CD14-positive monocyte (primary cell): ENCODE measurements at regions not wholly inside any gene's neighbourhood (a gene's known extent, or its start where the extent isn't known, plus 50 kb on each side); places are given as distances from the start of the nearest gene placed in this dataset.

Experiments used
- DNase-seq, 3 donors: peaks; one replicate each; pipeline ENCODE4 v3.0.0-alpha.2; 2011 to 2022
- H2AFZ ChIP-seq: 2 replicates; pipeline ENCODE4 v1.6.0; 2012; ENCODE audit warnings: mild to moderate bottlenecking, low read depth, low read length, inconsistent platforms; ENCODE audit not compliant: insufficient read depth, poor library complexity, severe bottlenecking
- H3K27ac ChIP-seq, 2 donors: 1 replicate in 1 of 2; 2 replicates in 1 of 2; pipeline ENCODE4 v1.5.1; 2012 to 2013; ENCODE audit warnings: low read length in 2 of 2, control low read depth in 1 of 2, inconsistent platforms in 1 of 2, low read depth in 1 of 2, mild to moderate bottlenecking in 1 of 2
- H3K27me3 ChIP-seq, 2 donors: one replicate each; pipeline versions ENCODE4 v1.6.0 to v1.6.1; 2011 to 2013; ENCODE audit warnings: low read length in 2 of 2; ENCODE audit not compliant: control insufficient read depth in 2 of 2, insufficient read depth in 2 of 2
- H3K36me3 ChIP-seq, 2 donors: replicated peaks in 1 of 2; 1 replicate in 1 of 2; 2 replicates in 1 of 2; pipeline versions ENCODE4 v1.5.1 to v1.6.1; 2012 to 2013; ENCODE audit warnings: low read length in 2 of 2, control low read depth in 1 of 2, inconsistent platforms in 1 of 2, mild to moderate bottlenecking in 1 of 2; ENCODE audit not compliant: insufficient read depth in 2 of 2, control insufficient read depth in 1 of 2
- H3K4me1 ChIP-seq, 2 donors: 1 replicate in 1 of 2; 2 replicates in 1 of 2; pipeline versions ENCODE4 v1.5.1 to v1.6.1; 2012 to 2013; ENCODE audit warnings: low read length in 2 of 2, control low read depth in 1 of 2, inconsistent platforms in 1 of 2, mild to moderate bottlenecking in 1 of 2, moderate library complexity in 1 of 2; ENCODE audit not compliant: insufficient read depth in 2 of 2, control insufficient read depth in 1 of 2
- H3K4me2 ChIP-seq: replicated peaks from 2 replicates; pipeline ENCODE3; 2012; ENCODE audit warnings: low read length, moderate library complexity, mild to moderate bottlenecking; ENCODE audit not compliant: poor library complexity, severe bottlenecking; ENCODE audit errors: extremely low read depth
- H3K4me3 ChIP-seq, 3 experiments: fragments of 200-600 bp in 1 of 3; sonication (generic) in 1 of 3; replicated peaks in 1 of 3; 1 replicate in 2 of 3; 2 replicates in 1 of 3; pipeline ENCODE4 v1.5.1; 2011 to 2013; ENCODE audit warnings: low read length in 3 of 3, mild to moderate bottlenecking in 3 of 3, control low read depth in 2 of 3, low read depth in 2 of 3, inconsistent platforms in 1 of 3, moderate library complexity in 1 of 3
- H3K79me2 ChIP-seq: 2 replicates; pipeline ENCODE4 v1.6.0; 2012; ENCODE audit warnings: mild to moderate bottlenecking, control low read depth, inconsistent platforms, low read length, moderate library complexity; ENCODE audit not compliant: insufficient read depth
- H3K9ac ChIP-seq: 2 replicates; pipeline ENCODE4 v1.6.0; 2017; ENCODE audit warnings: low read length, mild to moderate bottlenecking; ENCODE audit not compliant: insufficient read depth, poor library complexity, severe bottlenecking
- H3K9me3 ChIP-seq, 2 donors: replicated peaks in 1 of 2; 1 replicate in 1 of 2; 2 replicates in 1 of 2; pipeline versions ENCODE4 v1.5.1 to v1.6.1; 2012 to 2013; ENCODE audit warnings: low read length in 2 of 2, control low read depth in 1 of 2; ENCODE audit not compliant: control insufficient read depth in 1 of 2, insufficient read depth in 1 of 2
- H4K20me1 ChIP-seq: 2 replicates; pipeline ENCODE4 v1.6.0; 2012; ENCODE audit warnings: mild to moderate bottlenecking, low read length, control low read depth, moderate library complexity; ENCODE audit not compliant: insufficient read depth
- H3K27ac Mint-ChIP-seq, 7 donors: one replicate each; pipeline ENCODE4 v1.8.0; 2020; ENCODE audit warnings: mild to moderate bottlenecking in 7 of 7, mixed read lengths in 7 of 7, moderate library complexity in 6 of 7, inconsistent platforms in 2 of 7
- H3K27me3 Mint-ChIP-seq, 3 donors: one replicate each; pipeline ENCODE4 v1.8.0; 2021 to 2022; ENCODE audit warnings: low read depth in 3 of 3, mild to moderate bottlenecking in 3 of 3, mixed read lengths in 3 of 3, moderate library complexity in 3 of 3, inconsistent platforms in 1 of 3
- H3K36me3 Mint-ChIP-seq, 2 donors: one replicate each; pipeline ENCODE4 v1.8.0; 2020; ENCODE audit warnings: mixed read lengths in 2 of 2, inconsistent platforms in 1 of 2, mild to moderate bottlenecking in 1 of 2
- H3K4me1 Mint-ChIP-seq: one replicate; pipeline ENCODE4 v1.8.0; 2020; ENCODE audit warnings: mild to moderate bottlenecking, mixed read lengths
- H3K4me3 Mint-ChIP-seq, 2 donors: one replicate each; pipeline ENCODE4 v1.8.0; 2020; ENCODE audit warnings: mild to moderate bottlenecking in 2 of 2, mixed read lengths in 2 of 2, moderate library complexity in 1 of 2
- H3K9me3 Mint-ChIP-seq, 7 donors: one replicate each; pipeline ENCODE4 v1.8.0; 2020 to 2022; ENCODE audit warnings: mixed read lengths in 7 of 7, mild to moderate bottlenecking in 6 of 7, moderate library complexity in 6 of 7, inconsistent platforms in 2 of 7
- WGBS: methylation state at CpG from one replicate; pipeline ENCODE4 v1.1.5; 2013; ENCODE audit warnings: missing lambda C conversion rate; ENCODE audit not compliant: insufficient coverage; 5-methylcytosine and 5-hydroxymethylcytosine counted together
- intact Hi-C, 2 donors: fragments of 100-400 bp; cut with micrococcal nuclease; formaldehyde crosslinking; loops; one replicate each; pipeline versions ENCODE4 v1.15.0 to v1.15.1; 2023
- TF ChIP-seq, protein P1 (sequence below): fragments of 200-600 bp; IDR thresholded peaks from one replicate; pipeline ENCODE4 v1.8.0; 2022; ENCODE audit warnings: antibody characterized with exemption, mild to moderate bottlenecking

DNA sequence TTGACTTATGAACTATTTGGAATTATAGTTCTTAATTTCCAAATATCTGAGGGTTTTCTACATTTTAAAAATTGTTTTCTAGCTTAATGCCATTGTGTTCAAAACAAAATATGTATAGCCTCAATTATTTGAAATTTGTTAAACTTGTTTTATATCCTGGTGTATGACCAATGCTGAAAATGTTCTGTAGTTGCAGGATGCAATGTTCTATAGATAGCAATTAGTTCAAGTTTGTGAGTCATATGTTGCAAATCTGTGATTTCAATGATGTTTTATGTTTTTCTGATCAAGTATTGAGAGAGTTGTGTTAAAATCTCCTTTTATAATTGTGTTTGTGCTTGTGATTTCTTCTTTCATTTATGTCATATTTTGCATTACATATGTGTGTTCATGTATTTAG, 517.5 kb downstream of the ADGRL2 start:
- TF ChIP-seq, protein P1, sequence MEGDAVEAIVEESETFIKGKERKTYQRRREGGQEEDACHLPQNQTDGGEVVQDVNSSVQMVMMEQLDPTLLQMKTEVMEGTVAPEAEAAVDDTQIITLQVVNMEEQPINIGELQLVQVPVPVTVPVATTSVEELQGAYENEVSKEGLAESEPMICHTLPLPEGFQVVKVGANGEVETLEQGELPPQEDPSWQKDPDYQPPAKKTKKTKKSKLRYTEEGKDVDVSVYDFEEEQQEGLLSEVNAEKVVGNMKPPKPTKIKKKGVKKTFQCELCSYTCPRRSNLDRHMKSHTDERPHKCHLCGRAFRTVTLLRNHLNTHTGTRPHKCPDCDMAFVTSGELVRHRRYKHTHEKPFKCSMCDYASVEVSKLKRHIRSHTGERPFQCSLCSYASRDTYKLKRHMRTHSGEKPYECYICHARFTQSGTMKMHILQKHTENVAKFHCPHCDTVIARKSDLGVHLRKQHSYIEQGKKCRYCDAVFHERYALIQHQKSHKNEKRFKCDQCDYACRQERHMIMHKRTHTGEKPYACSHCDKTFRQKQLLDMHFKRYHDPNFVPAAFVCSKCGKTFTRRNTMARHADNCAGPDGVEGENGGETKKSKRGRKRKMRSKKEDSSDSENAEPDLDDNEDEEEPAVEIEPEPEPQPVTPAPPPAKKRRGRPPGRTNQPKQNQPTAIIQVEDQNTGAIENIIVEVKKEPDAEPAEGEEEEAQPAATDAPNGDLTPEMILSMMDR = no peak
- Mint-ChIP-seq H3K4me3 (no peak overlapping the region), H3K9me3 (peaks cover 0 to 5% (median 2%) of the 10 kb centered on the region in 7 donors), H3K36me3 (no peaks in the 10 kb centered on the region), H3K27ac (no peak overlapping the region), H3K27me3 (peaks cover 0 to 2% (median 0%) of the 10 kb centered on the region in 3 donors), H3K4me1 (no peaks in the 10 kb centered on the region)
- no peak for DNase-seq
- Histone ChIP-seq H3K27ac (no peak overlapping the region), H4K20me1 (no peaks in the 10 kb centered on the region), H3K4me3 (no peak overlapping the region), H3K36me3 (no peaks in the 10 kb centered on the region), H3K27me3 (no peaks in the 10 kb centered on the region), H3K79me2 (no peaks in the 10 kb centered on the region), H3K9ac (no peak overlapping the region), H2AFZ (no peak overlapping the region), H3K9me3 (peaks cover 0 to 2% of the 10 kb centered on the region in 2 donors), H3K4me1 (no peaks in the 10 kb centered on the region), H3K4me2 (no peak overlapping the region)
- intact Hi-C loops = no loop called here

DNA sequence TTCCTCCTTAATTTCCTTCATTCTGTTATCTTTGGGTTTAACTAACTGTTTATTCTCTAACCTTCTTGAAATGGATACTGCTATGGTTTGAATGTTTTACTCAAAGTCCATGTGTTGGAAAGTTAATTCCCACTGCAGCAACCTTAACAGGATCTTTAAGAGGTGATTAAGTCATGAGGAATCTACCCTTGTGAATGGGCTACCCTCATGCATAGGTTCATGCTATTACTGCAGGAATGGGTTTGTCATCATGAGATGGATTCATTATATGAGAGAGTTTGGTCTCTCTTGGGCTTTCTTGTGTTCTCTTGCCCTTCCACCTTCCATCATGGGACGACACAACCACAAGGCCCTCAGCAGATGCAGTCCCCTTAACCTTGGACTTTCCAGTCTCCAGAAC, 516.9 kb downstream of the ADGRL2 start:
- no peak overlapping the region for H3K4me2 ChIP-seq
- no peak overlapping the region for H3K9ac ChIP-seq
- no peaks in the 10 kb centered on the region for H3K4me1 ChIP-seq
- intact Hi-C loops = no loop called here
- TF ChIP-seq, protein P1 = no peak
- no peak overlapping the region for H2AFZ ChIP-seq
- Mint-ChIP-seq H3K9me3 (peaks cover 0 to 5% (median 2%) of the 10 kb centered on the region in 7 donors), H3K36me3 (no peaks in the 10 kb centered on the region), H3K27ac (no peak overlapping the region), H3K27me3 (peaks cover 0 to 2% (median 0%) of the 10 kb centered on the region in 3 donors), H3K4me3 (no peak overlapping the region), H3K4me1 (no peaks in the 10 kb centered on the region)
- H3K36me3 ChIP-seq = no peaks in the 10 kb centered on the region
- DNase-seq = no peak
- H3K79me2 ChIP-seq = no peaks in the 10 kb centered on the region
- no peak overlapping the region for H3K4me3 ChIP-seq
- no peak overlapping the region for H3K27ac ChIP-seq
- H3K27me3 ChIP-seq = no peaks in the 10 kb centered on the region
- peaks cover 0 to 2% of the 10 kb centered on the region in 2 donors for H3K9me3 ChIP-seq
- no peaks in the 10 kb centered on the region for H4K20me1 ChIP-seq
- WGBS = no CpG with 5 or more reads among the region's 1 CpG
